ENCODE measurements at regions not wholly inside any gene's neighbourhood (a gene's known extent, or its start where the extent isn't known, plus 50 kb on each side); places are given as distances from the start of the nearest gene placed in this dataset.

DNA sequence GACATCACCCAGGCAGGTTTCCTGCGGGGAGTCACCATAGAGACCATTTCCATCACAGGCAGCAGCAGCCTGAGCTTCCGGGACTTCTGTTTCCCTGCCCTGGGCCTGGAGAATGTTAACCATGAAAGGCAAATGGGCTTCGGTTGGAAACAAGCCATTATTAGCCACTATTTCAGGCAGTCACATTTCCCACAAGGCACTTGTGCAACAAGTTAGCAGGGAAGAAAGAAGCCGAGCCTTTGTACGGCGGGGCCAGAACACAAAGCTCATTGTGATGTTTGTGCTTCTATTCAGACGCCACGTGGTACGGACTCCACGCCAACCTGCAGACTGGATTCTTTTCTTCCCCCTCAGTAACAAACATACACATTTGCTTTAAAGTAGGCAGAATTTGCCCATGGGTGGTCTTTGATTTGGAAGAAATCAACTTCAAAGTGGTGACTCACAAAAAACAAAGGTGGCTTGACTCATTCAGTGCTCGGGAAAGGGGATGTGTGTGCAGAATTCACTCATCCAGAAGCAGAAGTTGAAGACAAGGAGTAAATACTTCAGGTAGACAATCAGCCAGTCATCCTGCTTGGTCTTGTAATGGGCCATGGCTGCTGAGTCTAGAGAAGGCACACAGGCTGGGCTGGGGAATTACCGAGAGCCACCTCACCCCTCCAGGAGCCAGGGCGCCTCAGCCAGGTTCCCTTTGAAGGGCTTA is 154.2 kb upstream of the PRMT8 start:
- TF ChIP-seq, protein P1, sequence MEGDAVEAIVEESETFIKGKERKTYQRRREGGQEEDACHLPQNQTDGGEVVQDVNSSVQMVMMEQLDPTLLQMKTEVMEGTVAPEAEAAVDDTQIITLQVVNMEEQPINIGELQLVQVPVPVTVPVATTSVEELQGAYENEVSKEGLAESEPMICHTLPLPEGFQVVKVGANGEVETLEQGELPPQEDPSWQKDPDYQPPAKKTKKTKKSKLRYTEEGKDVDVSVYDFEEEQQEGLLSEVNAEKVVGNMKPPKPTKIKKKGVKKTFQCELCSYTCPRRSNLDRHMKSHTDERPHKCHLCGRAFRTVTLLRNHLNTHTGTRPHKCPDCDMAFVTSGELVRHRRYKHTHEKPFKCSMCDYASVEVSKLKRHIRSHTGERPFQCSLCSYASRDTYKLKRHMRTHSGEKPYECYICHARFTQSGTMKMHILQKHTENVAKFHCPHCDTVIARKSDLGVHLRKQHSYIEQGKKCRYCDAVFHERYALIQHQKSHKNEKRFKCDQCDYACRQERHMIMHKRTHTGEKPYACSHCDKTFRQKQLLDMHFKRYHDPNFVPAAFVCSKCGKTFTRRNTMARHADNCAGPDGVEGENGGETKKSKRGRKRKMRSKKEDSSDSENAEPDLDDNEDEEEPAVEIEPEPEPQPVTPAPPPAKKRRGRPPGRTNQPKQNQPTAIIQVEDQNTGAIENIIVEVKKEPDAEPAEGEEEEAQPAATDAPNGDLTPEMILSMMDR (IDR thresholded peaks at IDR 0.05; ENCODE audit: insufficient read depth, low read length): no peak

DNA sequence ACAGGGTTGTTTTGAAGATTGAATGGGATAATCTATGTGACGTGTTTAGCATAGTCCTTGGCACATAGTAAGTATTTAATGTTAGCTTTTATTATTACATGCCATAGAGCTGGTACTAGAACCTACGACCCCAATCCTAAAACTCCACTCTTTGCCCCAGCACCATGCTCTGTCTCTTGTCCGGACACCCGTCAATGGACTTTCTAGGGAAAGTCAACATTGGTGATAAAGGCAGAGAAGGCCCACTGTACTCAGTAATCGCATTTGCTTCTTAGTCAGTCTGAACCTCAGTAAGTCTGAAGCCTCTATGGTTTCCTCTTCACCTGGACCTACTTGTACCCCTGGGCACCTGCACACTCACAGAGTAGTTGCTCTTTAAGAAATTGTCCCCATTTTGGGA is 153.1 kb upstream of the PRMT8 start:
- TF ChIP-seq, protein P1 (IDR thresholded peaks at IDR 0.05; ENCODE audit: insufficient read depth, low read length): no peak
- DNase-seq (ENCODE audit: low read depth): no peak
- H3K4me3 ChIP-seq (ENCODE audit: low read depth, low read length): no peak overlapping the region

More for the DNA sequence above, 154.2 kb upstream of the PRMT8 start:
- DNase-seq (ENCODE audit: low read depth): peak; percentile 8
- no peak overlapping the region for H3K4me3 ChIP-seq (ENCODE audit: low read depth, low read length)

DNA sequence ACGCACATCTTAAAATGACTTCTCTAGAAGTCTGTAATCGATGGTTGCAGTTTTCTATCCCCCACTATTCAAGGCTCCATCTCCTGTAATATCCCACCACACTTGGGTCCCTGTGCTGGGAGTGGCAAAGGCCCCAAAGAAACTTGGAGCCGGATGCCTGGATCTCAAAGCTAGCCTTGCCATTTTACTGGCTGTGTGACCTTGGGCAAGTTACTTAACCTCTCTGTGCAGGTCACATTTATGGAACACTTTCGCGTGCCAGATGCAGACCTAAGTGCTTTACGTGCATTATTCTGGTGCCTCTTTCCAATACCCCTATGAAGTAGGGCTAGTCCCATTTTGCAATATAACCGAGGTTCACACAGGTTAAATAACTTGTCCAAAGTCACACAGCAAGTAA is 151.8 kb upstream of the PRMT8 start:
- H3K4me3 ChIP-seq (ENCODE audit: low read depth, low read length): no peak overlapping the region
- TF ChIP-seq, protein P1 (IDR thresholded peaks at IDR 0.05; ENCODE audit: insufficient read depth, low read length): no peak
- DNase-seq (ENCODE audit: low read depth): no peak

DNA sequence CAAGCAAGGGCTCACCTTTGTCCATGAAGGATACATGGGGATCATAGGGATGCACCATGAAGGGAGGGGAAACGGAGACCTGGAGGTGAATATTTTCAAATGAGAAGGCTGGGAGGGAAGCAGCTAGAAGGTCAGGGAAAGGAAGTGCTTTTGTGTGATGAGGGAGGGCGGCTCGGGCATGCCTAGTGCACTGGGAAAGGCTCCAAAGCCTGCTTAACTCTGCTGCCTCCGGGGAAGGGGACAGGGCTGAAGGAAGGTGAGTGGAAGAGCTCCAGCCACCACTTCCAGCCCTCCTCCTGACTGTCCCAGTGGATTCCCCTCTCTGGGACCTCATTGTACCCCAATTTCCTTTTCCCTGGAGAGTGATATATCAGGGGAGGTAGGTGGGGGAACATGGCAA is 149.4 kb upstream of the PRMT8 start:
- TF ChIP-seq, protein P1 (IDR thresholded peaks at IDR 0.05; ENCODE audit: insufficient read depth, low read length): no peak
- no peak for DNase-seq (ENCODE audit: low read depth)
- H3K4me3 ChIP-seq (ENCODE audit: low read depth, low read length): no peak overlapping the region

DNA sequence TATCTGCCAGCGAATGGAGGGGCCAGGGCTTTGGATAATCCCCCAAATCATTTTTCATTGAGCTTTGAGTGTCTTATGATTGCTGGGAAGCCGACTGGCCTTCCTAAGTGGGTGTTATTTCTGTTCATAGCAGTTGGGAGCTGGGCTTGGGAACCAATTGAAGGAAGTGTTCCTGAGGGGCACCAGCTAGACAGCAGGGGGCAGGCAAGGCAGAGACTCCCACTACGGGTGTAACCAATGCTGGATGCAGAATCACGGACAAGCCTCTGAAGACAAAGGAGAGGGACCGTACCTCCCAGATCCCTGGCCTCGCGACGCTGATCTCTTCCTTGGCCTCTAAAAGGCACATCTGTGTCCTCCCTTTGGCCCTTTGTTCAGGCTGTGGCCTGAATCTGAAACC is 149.0 kb upstream of the PRMT8 start:
- TF ChIP-seq, protein P1 (IDR thresholded peaks at IDR 0.05; ENCODE audit: insufficient read depth, low read length): peak; percentile 50
- no peak overlapping the region for H3K4me3 ChIP-seq (ENCODE audit: low read depth, low read length)
- peak; percentile 28 for DNase-seq (ENCODE audit: low read depth)

DNA sequence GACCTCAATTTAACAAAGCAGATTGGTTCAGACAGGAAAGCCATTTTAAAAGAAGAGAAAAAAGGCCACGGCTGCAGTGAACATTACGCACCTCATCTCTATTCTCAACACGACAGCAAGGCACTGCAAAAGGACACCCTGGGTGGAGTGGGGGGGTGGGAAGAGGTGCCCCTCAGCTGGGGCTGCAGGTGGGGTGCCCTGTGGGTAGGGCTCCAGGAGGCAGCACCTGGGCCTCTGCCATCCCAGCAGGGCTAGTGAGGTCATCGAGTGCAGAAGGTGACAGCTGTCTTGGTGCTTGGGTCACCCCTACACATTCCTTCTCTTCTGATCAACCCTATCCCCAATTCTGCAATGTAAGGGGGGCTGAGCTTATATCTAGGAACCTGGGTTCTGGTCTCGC is 142.9 kb upstream of the PRMT8 start:
- no peak overlapping the region for H3K4me3 ChIP-seq (ENCODE audit: low read depth, low read length)
- TF ChIP-seq, protein P1 (IDR thresholded peaks at IDR 0.05; ENCODE audit: insufficient read depth, low read length): no peak
- no peak for DNase-seq (ENCODE audit: low read depth)

DNA sequence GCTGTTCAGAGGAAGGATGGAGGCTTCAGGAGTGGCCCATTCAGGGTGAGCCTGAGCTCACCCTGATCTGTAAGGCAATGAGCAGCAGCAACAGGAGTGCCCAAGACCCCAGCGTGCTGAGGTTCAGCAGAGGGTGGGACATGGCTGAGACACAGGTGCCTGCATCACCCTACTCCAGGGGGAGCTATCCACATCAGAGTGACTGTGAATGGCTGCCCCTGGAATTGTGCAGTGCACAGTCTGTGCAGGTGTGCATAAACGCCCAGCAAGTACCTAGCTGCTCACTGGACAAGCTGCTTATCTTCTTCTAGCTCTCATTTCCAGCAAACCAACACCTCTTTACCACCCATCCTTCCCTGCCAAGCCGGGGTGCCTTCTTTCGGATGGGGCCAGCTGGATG is 140.6 kb upstream of the PRMT8 start:
- H3K4me3 ChIP-seq (ENCODE audit: low read depth, low read length): no peak overlapping the region
- no peak for DNase-seq (ENCODE audit: low read depth)
- TF ChIP-seq, protein P1 (IDR thresholded peaks at IDR 0.05; ENCODE audit: insufficient read depth, low read length): no peak
